CD4-positive, alpha-beta T cell treated with Interferon gamma for 1 hour (primary cell): ENCODE measurements at regions not wholly inside any gene's neighbourhood (a gene's known extent, or its start where the extent isn't known, plus 50 kb on each side); places are given as distances from the start of the nearest gene placed in this dataset.
A peak's percentile ranks its signal among the peaks of the same experiment; 100 is the strongest.

Source experiments
- DNase-seq: peaks from one replicate; pipeline ENCODE4 v3.0.0-alpha.2; 2020

DNA sequence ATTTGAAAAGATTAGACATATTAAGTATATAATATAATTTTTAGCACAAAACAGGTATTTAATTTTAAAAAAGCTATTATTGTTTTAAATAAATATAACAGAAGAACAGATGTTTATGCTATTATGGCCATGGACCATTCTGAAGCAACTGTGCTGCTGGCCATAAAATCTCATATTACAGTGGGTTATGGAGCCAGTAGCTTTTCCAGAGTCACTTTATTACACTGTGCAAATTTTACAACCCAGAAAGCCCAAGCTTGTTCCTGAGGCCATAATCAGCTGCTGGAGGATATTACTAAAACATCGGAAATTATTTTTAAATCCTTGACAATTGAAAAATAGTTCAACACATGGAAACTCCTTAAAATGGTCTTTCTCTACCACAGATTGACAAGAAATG is 557.3 kb upstream of the KCNMB2 start:
- no peak for DNase-seq

GRCh38 chr3:177979703-177980102 is 556.5 kb upstream of the KCNMB2 start:
- DNase-seq: no peak

DNA sequence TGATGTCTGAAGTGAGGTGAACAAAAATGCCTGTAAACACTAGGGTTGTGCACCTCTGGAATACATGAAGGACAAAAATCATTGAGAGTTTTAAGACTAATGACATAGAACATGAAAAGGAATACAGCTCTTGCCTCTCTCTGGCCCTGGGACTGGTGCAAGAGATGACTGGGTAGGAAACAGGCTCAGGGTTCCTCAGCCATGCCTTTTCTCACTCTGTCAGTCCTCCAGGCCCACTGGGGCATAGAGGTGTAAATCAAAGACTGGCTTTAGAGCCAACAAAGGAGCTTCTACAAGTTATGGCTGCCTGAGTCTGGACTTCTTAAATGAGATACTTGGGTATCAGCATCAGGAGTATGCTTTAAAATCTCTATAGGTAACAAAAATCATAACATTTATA is 554.7 kb upstream of the KCNMB2 start:
- no peak for DNase-seq

DNA sequence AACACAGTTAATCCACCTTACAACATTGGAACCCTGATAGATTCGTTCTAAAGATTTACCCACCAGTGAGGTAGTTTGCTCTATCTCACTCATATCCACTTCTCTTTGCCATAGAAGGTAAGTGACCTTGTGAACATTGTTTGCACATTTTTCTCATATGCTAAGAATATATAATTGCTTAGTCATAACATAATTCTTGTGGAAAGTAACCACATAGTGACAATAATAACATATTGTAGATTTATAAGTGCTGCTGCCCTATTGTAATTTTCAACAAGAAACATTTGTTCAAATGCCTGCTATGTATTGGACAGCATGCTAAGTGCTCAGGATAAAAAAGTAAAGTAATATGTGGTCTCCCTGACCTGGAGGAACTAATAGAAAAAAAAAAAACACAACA is 554.2 kb upstream of the KCNMB2 start:
- no peak for DNase-seq

- DNase-seq: no peak
These were observed 552.9 kb upstream of the KCNMB2 start for GRCh38 chr3:177983320-177983719.

- no peak for DNase-seq
These were observed 543.0 kb upstream of the KCNMB2 start for GRCh38 chr3:177992993-177993970.

- DNase-seq: no peak
These were observed 541.3 kb upstream of the KCNMB2 start for GRCh38 chr3:177994976-177995375.

DNA sequence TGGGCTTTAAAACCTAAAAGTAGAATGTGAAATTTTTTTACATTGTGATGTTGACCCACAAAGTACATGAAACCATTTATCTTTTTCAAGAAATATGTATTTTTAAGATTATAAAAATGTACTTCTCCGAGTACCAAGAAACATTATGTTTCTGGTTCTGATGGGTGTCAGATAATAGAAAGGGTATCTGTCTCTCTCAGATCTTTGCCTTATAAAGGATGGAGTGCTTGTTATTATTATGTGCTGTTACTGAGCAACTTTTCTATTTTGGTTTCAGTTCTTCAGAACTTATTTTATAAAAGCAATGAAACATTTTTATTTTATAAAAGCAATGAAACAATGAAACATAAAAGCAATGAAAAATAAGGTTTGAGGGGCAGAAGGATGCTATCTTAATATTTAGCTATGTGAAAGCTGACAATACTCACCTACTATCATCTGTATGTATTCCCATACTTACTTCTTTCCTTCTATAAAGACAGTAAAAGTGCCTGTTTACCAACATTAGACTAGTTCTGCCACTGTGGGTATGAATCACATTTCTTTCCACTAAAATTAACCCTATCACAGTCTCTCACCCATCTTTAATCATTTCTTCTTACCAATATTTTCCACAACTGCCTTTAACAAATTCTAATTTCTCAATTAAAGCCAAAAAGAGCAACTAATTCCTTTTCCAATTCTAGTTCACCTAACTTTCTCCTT is 540.7 kb upstream of the KCNMB2 start:
- no peak for DNase-seq

- peak; percentile 2 for DNase-seq
These were observed 534.5 kb upstream of the KCNMB2 start for GRCh38 chr3:178001670-178002101.

DNA sequence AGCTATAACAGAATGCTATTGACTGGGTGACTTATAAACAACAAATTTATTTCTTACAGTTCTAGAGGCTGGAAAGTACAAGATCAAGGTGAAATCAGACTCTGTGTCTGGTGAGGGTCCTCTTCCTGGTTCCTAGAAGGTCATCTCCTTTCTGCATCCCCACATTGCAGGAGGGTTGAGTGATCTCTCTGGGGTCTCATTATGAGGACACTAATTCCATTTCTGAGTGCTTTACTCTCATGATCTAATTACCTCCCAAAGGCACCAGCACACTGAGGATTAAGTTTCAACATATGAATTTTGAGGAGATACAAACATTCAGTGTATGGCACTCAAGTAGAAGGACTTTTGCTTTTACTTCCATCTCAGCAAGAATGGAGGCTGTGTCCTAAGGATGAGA is 534.1 kb upstream of the KCNMB2 start:
- no peak for DNase-seq

DNA sequence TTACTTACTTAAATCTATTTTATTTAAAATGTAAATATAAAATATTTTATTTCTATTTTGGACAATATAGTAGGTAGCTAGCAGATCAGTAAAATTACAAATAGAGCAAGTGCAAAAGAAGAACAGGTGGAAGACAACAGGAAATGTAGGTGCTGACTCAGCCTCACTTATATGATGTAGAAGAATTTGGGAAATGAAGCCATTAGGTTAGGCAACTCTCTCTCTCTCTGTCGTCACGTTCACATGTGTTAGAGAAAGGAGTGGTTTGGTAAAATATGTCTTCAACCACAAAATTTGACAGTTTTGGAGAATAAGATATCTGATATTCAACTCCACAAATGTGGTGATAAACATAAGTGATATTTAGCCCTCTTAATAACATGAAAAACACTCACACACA is 532.5 kb upstream of the KCNMB2 start:
- no peak for DNase-seq

DNA sequence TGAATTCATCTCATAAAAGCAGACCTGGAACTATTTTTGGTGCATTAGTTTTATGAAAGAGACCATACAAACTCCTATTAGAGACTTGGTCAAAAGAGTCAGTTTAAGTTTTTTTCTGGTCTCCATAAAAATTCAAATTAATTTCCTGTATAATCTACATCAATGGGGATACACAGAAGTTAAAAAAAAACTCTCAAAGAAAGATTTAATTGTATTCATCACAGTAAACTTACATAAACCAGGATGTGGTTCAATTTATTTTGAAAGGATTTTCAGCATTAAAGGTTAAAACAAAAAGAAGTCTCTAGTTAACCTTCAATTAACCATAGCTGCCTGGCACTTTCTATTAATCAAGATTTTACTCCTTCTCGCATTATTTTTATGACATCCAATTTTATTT is 530.3 kb upstream of the KCNMB2 start:
- no peak for DNase-seq

DNA sequence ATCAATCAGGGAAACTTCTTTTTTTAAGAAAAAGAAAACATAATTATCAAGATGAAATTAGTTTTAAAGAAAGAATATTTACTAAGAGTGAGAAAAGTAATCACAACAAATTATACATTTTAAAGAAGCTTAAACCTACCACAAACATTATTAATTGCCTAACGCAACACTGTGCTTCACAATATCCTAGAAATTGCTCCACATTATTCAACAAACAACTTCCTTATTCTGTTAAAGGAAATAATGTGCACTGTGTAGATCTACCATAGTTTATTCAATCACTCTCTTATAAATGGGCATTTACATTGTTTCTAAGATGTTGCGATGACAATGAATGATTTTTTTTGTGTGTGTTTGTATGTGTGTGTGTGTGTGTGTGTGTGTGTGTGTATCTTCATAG is 525.9 kb upstream of the KCNMB2 start:
- DNase-seq: no peak

- no peak for DNase-seq
These were observed 516.6 kb upstream of the KCNMB2 start for GRCh38 chr3:178019645-178020044.

GRCh38 chr3:178022599-178022998 is 513.6 kb upstream of the KCNMB2 start:
- no peak for DNase-seq

- no peak for DNase-seq
These were observed 507.3 kb upstream of the KCNMB2 start for GRCh38 chr3:178028933-178029332.

DNA sequence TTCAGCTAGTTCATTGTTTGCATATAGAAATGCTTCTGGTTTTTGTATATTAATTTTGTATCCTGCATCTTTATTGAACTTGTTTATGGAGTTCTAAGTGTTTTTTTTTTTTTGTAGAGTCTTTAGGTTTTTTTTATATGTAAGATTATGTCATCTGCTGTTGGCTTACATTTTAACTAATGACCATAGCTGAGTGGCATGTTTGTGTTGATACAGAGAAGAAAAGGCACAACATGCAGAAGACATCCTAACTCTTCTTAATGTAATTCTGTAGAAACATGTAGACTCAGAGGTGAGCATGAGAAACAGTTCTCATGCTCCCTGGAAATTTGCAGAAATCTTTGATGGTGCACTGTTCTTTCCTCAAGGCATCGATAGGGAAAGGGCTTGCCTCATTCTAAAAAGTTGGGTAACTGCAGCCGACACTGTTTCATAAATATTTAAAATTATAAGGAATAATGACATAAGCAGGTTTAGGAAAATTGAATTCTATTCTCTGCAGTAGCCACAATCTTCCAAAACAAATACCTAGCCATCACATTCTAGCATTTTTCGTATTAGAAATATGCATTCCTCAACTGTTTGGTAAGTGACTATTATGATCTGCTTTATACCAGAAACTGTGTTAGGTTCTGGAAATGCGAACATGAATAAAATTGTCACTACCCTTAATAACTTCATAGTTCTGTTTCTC is 499.6 kb upstream of the KCNMB2 start:
- no peak for DNase-seq

GRCh38 chr3:178041931-178042330 is 494.3 kb upstream of the KCNMB2 start:
- no peak for DNase-seq

DNA sequence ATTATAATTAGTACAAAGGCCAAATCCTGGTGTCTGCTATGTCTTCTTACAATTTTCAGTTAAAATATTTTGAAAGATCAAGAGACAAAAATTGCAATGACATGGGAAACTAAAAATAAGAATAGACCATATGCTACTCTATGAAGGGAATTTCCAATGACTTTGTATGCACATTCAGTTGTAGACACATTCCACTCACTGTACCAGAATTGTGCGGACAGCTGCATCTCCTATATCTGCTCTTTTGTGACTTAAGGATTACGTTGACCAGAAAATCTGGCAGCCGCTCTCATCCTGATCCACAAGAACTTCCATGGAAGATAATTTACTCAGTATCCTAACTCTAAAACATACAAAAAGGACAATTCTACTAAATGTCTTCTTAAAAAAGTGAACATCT is 493.9 kb upstream of the KCNMB2 start:
- no peak for DNase-seq

GRCh38 chr3:178043084-178043483 is 493.2 kb upstream of the KCNMB2 start:
- no peak for DNase-seq

DNA sequence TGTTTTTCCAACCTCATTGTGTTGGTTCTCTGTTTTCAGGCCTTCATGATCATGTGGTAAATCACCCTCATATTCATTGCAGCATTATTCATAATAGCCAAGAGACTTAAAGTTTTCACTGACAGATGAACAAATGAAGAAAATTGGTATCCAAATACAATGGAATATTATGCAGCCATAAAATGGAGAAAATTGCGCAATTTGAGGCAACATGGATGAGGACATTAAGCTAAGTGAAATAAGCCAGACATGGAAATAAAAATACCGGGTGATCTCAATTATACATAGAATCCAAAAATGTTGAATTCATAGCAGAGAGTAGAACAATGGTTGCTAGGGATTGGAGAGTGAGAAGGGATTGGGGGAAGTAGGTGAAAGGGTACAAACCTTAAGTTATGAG is 491.9 kb upstream of the KCNMB2 start:
- DNase-seq: no peak

DNA sequence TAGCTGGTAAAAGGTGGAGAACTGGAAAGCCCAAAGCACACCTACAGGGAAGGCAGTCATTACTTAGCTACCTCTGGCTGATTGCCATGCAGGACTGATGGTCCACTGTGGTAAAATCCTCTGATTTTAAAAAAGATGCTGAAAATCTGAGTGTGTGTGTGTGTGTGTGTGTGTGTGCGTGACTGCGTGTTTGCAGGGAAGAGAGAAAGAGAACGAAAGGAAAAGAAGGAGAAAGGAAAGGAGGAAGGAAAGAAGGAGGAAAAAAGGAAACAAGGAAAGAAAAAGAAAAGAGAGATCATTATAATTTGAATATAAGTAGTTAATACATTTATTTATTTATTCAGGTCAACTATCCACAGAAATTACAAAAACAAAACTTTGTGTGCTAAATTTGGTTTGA is 488.7 kb upstream of the KCNMB2 start:
- DNase-seq: no peak

- no peak for DNase-seq
These were observed 487.5 kb upstream of the KCNMB2 start for GRCh38 chr3:178048768-178049167.

GRCh38 chr3:178054471-178054870 is 481.8 kb upstream of the KCNMB2 start:
- DNase-seq: no peak
